GM23338 (cell line): ENCODE measurements at regions not wholly inside any gene's neighbourhood (a gene's known extent, or its start where the extent isn't known, plus 50 kb on each side); places are given as distances from the start of the nearest gene placed in this dataset.

Source experiments
- CTCF ChIP-seq, 2 experiments: fragments of 200-600 bp in 1 of 2; sonication (generic) in 1 of 2; conservative IDR thresholded peaks; 2 replicates each; pipeline versions ENCODE4 v1.5.1 to v1.6.1; 2016 to 2017; ENCODE audit warnings: antibody characterized with exemption in 2 of 2, low read depth in 2 of 2, mild to moderate bottlenecking in 2 of 2, moderate library complexity in 1 of 2
- EZH2phosphoT487 ChIP-seq: fragments of 200-600 bp; sonication (generic); IDR thresholded peaks from one replicate; pipeline ENCODE4 v1.8.1; 2018; ENCODE audit warnings: antibody characterized with exemption; ENCODE audit not compliant: unreplicated experiment

DNA sequence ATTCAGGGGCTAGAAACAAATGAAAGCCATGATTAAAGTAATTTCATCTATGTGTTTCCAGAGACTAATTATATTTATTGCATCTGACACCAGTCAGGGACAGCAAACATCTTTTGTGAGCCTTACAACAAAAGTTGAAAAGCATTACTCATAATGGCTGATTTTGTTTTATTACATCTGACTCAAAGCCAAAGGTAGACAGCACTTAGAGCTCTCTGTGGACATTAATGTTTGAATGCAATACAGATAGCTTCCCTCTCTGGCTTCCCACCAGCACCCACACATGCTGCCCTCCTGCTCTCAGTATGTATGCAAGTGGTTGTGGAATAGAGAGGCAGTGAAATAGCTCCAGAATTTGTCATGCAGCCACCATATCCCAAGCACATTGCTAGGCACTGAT, 198.7 kb downstream of the SETD4 start:
- TF ChIP-seq EZH2phosphoT487 (no peak), CTCF (conservative IDR thresholded peaks at IDR 0.05; ENCODE audit: low read depth in 2 of 2) (no peak)
